ENCODE measurements at regions not wholly inside any gene's neighbourhood (a gene's known extent, or its start where the extent isn't known, plus 50 kb on each side); places are given as distances from the start of the nearest gene placed in this dataset.

DNA sequence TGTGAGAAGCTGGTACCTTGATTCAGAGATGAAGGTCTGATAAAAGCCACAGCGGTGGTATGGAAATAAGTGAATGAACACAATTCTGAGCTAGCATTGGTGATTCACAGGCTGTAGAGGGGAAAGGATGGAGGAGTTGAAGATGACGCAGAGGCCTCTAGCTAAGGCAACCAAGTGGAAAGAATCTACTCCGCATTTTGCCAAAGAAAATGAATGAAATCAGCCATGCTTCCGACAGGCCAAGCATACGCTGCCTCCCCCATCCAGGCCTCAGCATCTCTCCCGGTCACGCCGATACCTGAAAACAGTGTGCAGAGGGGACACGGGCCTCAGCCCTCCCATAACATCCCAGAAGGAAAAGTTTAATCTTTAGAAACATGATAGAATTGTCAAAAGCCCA, 124.3 kb upstream of the UNC5B start:
- TF ChIP-seq, protein P1, sequence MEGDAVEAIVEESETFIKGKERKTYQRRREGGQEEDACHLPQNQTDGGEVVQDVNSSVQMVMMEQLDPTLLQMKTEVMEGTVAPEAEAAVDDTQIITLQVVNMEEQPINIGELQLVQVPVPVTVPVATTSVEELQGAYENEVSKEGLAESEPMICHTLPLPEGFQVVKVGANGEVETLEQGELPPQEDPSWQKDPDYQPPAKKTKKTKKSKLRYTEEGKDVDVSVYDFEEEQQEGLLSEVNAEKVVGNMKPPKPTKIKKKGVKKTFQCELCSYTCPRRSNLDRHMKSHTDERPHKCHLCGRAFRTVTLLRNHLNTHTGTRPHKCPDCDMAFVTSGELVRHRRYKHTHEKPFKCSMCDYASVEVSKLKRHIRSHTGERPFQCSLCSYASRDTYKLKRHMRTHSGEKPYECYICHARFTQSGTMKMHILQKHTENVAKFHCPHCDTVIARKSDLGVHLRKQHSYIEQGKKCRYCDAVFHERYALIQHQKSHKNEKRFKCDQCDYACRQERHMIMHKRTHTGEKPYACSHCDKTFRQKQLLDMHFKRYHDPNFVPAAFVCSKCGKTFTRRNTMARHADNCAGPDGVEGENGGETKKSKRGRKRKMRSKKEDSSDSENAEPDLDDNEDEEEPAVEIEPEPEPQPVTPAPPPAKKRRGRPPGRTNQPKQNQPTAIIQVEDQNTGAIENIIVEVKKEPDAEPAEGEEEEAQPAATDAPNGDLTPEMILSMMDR (IDR thresholded peaks at IDR 0.05), result no peak
- TF ChIP-seq POLR2A (IDR thresholded peaks at IDR 0.05), result no peak

Measured in thyroid gland (tissue), 4 donors.